ENCODE measurements at regions not wholly inside any gene's neighbourhood (a gene's known extent, or its start where the extent isn't known, plus 50 kb on each side); places are given as distances from the start of the nearest gene placed in this dataset.

- no peak for TF ChIP-seq CTCF (IDR thresholded peaks at IDR 0.05; ENCODE audit: extremely low read depth in 1 of 2, insufficient read depth in 1 of 2, low read depth in 1 of 2, low read length in 2 of 2)
- no peak for TF ChIP-seq EZH2 (IDR thresholded peaks at IDR 0.05; ENCODE audit: borderline replicate concordance, low read depth, low read length, severe bottlenecking)
- TF ChIP-seq POLR2A (IDR thresholded peaks at IDR 0.05; ENCODE audit: low read depth, low read length): no peak
- no peak for TF ChIP-seq GATA2 (IDR thresholded peaks at IDR 0.05; ENCODE audit: insufficient read depth, insufficient read length, low read depth, low read length)
- TF ChIP-seq, protein P1, sequence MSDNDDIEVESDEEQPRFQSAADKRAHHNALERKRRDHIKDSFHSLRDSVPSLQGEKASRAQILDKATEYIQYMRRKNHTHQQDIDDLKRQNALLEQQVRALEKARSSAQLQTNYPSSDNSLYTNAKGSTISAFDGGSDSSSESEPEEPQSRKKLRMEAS (IDR thresholded peaks at IDR 0.05; ENCODE audit: insufficient read depth, insufficient read length): no peak
- no peak for TF ChIP-seq POLR2AphosphoS5 (IDR thresholded peaks at IDR 0.05; ENCODE audit: insufficient read depth, low read depth, low read length)
- no peak for TF ChIP-seq FOS (IDR thresholded peaks at IDR 0.05; ENCODE audit: borderline replicate concordance, insufficient read depth, low read length)
- no peak for TF ChIP-seq MYC (IDR thresholded peaks at IDR 0.05; ENCODE audit: low read depth, low read length)
- TF ChIP-seq JUN (IDR thresholded peaks at IDR 0.05; ENCODE audit: borderline replicate concordance, insufficient read depth, insufficient read length, low read depth): no peak
Measured at GRCh38 chr14:55858604-55859003, 259.6 kb upstream of the PELI2 start.
